ENCODE measurements at regions not wholly inside any gene's neighbourhood (a gene's known extent, or its start where the extent isn't known, plus 50 kb on each side); places are given as distances from the start of the nearest gene placed in this dataset.
A peak's percentile ranks its signal among the peaks of the same experiment; 100 is the strongest.

GRCh38 chr3:187952849-187953248 is 201.1 kb upstream of the LPP start (continued):
- TF ChIP-seq KLF8 (tag by site-specific recombination; IDR thresholded peaks at IDR 0.05) (no peak), ZNF830 (tag by site-specific recombination; IDR thresholded peaks at IDR 0.05; ENCODE audit: low read depth) (no peak), ZNF561 (tag by site-specific recombination; IDR thresholded peaks at IDR 0.05; ENCODE audit: borderline replicate concordance) (no peak), ZXDB (tag by site-specific recombination; IDR thresholded peaks at IDR 0.05) (no peak)
- TF ChIP-seq, protein P1, sequence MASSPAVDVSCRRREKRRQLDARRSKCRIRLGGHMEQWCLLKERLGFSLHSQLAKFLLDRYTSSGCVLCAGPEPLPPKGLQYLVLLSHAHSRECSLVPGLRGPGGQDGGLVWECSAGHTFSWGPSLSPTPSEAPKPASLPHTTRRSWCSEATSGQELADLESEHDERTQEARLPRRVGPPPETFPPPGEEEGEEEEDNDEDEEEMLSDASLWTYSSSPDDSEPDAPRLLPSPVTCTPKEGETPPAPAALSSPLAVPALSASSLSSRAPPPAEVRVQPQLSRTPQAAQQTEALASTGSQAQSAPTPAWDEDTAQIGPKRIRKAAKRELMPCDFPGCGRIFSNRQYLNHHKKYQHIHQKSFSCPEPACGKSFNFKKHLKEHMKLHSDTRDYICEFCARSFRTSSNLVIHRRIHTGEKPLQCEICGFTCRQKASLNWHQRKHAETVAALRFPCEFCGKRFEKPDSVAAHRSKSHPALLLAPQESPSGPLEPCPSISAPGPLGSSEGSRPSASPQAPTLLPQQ (tag by site-specific recombination; IDR thresholded peaks at IDR 0.05): no peak
- TF ChIP-seq, protein P2, sequence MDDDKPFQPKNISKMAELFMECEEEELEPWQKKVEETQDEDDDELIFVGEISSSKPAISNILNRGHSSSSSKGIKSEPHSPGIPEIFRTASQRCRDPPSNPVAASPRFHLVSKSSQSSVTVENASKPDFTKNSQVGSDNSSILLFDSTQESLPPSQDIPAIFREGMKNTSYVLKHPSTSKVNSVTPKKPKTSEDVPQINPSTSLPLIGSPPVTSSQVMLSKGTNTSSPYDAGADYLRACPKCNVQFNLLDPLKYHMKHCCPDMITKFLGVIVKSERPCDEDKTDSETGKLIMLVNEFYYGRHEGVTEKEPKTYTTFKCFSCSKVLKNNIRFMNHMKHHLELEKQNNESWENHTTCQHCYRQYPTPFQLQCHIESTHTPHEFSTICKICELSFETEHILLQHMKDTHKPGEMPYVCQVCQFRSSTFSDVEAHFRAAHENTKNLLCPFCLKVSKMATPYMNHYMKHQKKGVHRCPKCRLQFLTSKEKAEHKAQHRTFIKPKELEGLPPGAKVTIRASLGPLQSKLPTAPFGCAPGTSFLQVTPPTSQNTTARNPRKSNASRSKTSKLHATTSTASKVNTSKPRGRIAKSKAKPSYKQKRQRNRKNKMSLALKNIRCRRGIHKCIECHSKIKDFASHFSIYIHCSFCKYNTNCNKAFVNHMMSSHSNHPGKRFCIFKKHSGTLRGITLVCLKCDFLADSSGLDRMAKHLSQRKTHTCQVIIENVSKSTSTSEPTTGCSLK (tag by site-specific recombination; IDR thresholded peaks at IDR 0.05): no peak

DNA sequence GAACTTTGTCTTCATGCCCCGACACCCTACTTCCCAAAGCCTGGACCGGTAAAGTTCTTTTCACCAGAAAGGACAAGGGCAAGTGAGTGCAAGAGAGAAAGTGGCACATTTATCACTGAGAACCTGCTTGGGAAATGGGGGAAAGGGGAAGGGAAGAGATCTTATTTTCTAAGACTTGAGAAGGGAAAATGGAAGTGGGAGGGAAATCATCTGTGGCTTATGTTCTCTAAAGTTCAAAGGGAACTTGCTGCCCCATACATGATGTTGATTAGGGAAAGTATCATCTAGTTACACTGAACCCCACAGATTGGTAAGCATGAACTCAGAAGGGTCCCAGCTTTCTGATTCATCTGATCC is 199.5 kb upstream of the LPP start:
- ChIA-PET CTCF (no interaction called here), POLR2A (no interaction called here)
- Histone ChIP-seq H3K4me1 (ENCODE audit: control insufficient read depth, insufficient read depth, low read length) (no peaks in the 10 kb centered on the region), H3K4me3 (ENCODE audit: low read depth, low read length) (no peak overlapping the region), H3K9me3 (ENCODE audit: control insufficient read depth, insufficient read depth, low read depth, low read length) (no peaks in the 10 kb centered on the region), H3K36me3 (ENCODE audit: control insufficient read depth in 2 of 2, insufficient read depth in 1 of 2, low read length in 2 of 2) (no peaks in the 10 kb centered on the region), H3K27ac (ENCODE audit: extremely low read depth, low read depth, low read length) (no peak overlapping the region)
- TF ChIP-seq ZNF24 (tag by site-specific recombination; IDR thresholded peaks at IDR 0.05) (no peak), ZNF621 (tag by site-specific recombination; IDR thresholded peaks at IDR 0.05) (no peak), PRDM1 (tag by site-specific recombination; IDR thresholded peaks at IDR 0.05) (0 out of 2 replicates have a peak, but pooled peaks have one; percentile 26)
- TF ChIP-seq, protein P3, sequence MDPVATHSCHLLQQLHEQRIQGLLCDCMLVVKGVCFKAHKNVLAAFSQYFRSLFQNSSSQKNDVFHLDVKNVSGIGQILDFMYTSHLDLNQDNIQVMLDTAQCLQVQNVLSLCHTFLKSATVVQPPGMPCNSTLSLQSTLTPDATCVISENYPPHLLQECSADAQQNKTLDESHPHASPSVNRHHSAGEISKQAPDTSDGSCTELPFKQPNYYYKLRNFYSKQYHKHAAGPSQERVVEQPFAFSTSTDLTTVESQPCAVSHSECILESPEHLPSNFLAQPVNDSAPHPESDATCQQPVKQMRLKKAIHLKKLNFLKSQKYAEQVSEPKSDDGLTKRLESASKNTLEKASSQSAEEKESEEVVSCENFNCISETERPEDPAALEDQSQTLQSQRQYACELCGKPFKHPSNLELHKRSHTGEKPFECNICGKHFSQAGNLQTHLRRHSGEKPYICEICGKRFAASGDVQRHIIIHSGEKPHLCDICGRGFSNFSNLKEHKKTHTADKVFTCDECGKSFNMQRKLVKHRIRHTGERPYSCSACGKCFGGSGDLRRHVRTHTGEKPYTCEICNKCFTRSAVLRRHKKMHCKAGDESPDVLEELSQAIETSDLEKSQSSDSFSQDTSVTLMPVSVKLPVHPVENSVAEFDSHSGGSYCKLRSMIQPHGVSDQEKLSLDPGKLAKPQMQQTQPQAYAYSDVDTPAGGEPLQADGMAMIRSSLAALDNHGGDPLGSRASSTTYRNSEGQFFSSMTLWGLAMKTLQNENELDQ (tag by site-specific recombination; IDR thresholded peaks at IDR 0.05; ENCODE audit: low read depth): no peak

DNA sequence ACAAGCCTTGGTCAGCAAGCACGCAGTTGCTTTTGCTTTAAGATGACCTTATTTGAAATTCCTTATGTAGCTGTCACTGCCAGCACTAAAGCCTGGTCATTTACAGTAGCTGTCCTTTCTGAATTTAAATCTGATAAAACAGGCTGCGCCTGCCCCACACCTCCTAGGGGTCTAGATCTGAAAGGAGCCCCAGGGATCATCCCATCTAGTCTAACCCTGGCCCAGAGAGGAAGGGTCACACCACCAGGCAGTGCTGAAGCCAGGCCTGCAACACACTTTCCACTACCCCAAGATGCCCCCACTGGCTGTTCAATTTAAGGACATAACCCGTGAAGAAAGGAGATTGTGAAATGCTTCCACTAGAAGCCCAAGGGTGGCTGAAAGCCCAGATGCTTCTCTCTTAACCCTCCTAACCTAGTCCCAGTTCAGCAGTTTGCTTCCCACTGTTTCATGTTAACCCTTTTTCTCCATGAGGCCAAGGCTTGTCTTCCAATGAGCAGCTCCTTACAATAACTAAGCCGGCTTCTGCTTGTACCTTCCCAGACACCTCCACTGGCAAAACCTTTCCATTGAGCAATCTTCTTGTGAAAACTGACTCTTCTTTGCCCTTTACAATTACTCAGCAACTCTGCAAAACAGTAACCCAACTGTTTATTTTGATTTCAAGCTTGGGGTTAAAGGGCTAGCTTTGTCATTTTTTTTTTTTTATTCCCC is 198.9 kb upstream of the LPP start:
- CTCF ChIA-PET: no interaction called here
- POLR2A ChIA-PET: no interaction called here
- Histone ChIP-seq H3K9me3 (ENCODE audit: control insufficient read depth, insufficient read depth, low read depth, low read length) (no peaks in the 10 kb centered on the region), H3K36me3 (ENCODE audit: control insufficient read depth in 2 of 2, insufficient read depth in 1 of 2, low read length in 2 of 2) (no peaks in the 10 kb centered on the region), H3K4me3 (ENCODE audit: low read depth, low read length) (no peak overlapping the region), H3K4me1 (ENCODE audit: control insufficient read depth, insufficient read depth, low read length) (no peaks in the 10 kb centered on the region), H3K27ac (ENCODE audit: extremely low read depth, low read depth, low read length) (no peak overlapping the region)
- TF ChIP-seq ZNF311 (tag by site-specific recombination; IDR thresholded peaks at IDR 0.05; ENCODE audit: borderline replicate concordance) (no peak), ZNF433 (tag by site-specific recombination; IDR thresholded peaks at IDR 0.05; ENCODE audit: low read depth) (no peak), ZNF214 (tag by site-specific recombination; IDR thresholded peaks at IDR 0.05; ENCODE audit: borderline replicate concordance) (no peak), ZNF2 (tag by site-specific recombination; IDR thresholded peaks at IDR 0.05) (no peak), ZEB2 (tag by site-specific recombination; IDR thresholded peaks at IDR 0.05) (no peak), ZNF621 (tag by site-specific recombination; IDR thresholded peaks at IDR 0.05) (no peak), CTCF (tag by site-specific recombination; IDR thresholded peaks at IDR 0.05) (no peak), ZNF133 (tag by site-specific recombination; IDR thresholded peaks at IDR 0.05) (no peak), ZNF211 (tag by site-specific recombination; IDR thresholded peaks at IDR 0.05; ENCODE audit: low read depth) (no peak), ZNF791 (tag by site-specific recombination; IDR thresholded peaks at IDR 0.05) (no peak), ZNF248 (tag by site-specific recombination; IDR thresholded peaks at IDR 0.05) (no peak), BCL11A (tag by site-specific recombination; IDR thresholded peaks at IDR 0.05; ENCODE audit: low read depth) (no peak), ZNF239 (tag by site-specific recombination; IDR thresholded peaks at IDR 0.05) (no peak), ZNF514 (tag by site-specific recombination; IDR thresholded peaks at IDR 0.05) (no peak)
- TF ChIP-seq, protein P4, sequence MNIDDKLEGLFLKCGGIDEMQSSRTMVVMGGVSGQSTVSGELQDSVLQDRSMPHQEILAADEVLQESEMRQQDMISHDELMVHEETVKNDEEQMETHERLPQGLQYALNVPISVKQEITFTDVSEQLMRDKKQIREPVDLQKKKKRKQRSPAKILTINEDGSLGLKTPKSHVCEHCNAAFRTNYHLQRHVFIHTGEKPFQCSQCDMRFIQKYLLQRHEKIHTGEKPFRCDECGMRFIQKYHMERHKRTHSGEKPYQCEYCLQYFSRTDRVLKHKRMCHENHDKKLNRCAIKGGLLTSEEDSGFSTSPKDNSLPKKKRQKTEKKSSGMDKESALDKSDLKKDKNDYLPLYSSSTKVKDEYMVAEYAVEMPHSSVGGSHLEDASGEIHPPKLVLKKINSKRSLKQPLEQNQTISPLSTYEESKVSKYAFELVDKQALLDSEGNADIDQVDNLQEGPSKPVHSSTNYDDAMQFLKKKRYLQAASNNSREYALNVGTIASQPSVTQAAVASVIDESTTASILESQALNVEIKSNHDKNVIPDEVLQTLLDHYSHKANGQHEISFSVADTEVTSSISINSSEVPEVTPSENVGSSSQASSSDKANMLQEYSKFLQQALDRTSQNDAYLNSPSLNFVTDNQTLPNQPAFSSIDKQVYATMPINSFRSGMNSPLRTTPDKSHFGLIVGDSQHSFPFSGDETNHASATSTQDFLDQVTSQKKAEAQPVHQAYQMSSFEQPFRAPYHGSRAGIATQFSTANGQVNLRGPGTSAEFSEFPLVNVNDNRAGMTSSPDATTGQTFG (tag by site-specific recombination; IDR thresholded peaks at IDR 0.05; ENCODE audit: borderline replicate concordance): no peak

All from HEK293 (cell line).